ENCODE measurements at regions not wholly inside any gene's neighbourhood (a gene's known extent, or its start where the extent isn't known, plus 50 kb on each side); places are given as distances from the start of the nearest gene placed in this dataset.

- ChIA-PET POLR2A (no interaction called here), CTCF (no interaction called here)
- Histone ChIP-seq H3K4me3 (ENCODE audit: low read depth, low read length) (peak overlapping the region; percentile 82), H3K36me3 (ENCODE audit: control insufficient read depth in 2 of 2, insufficient read depth in 1 of 2, low read length in 2 of 2) (no peaks in the 10 kb centered on the region), H3K27ac (ENCODE audit: extremely low read depth, low read depth, low read length) (peak overlapping the region; percentile 97), H3K9me3 (ENCODE audit: control insufficient read depth, insufficient read depth, low read depth, low read length) (no peaks in the 10 kb centered on the region), H3K4me1 (ENCODE audit: control insufficient read depth, insufficient read depth, low read length) (no peaks in the 10 kb centered on the region)
- TF ChIP-seq ZNF394 (tag by site-specific recombination; IDR thresholded peaks at IDR 0.05; ENCODE audit: borderline replicate concordance) (0 out of 2 replicates have a peak, but pooled peaks have one; percentile 71), YY1 (tag by site-specific recombination; IDR thresholded peaks at IDR 0.05) (no peak), ZNF596 (tag by site-specific recombination; IDR thresholded peaks at IDR 0.05) (0 out of 2 replicates have a peak, but pooled peaks have one; percentile 15), ZNF366 (tag by site-specific recombination; conservative IDR thresholded peaks at IDR 0.05) (peak; percentile 72; the same call in 1 of the 2 replicates), PRDM1 (tag by site-specific recombination; IDR thresholded peaks at IDR 0.05) (peak; percentile 62; the same call in 1 of the 2 replicates), ZNF335 (tag by site-specific recombination; conservative IDR thresholded peaks at IDR 0.05) (peak; percentile 66), WT1 (tag by site-specific recombination; IDR thresholded peaks at IDR 0.05) (no peak), ZSCAN4 (tag by site-specific recombination; IDR thresholded peaks at IDR 0.05) (0 out of 2 replicates have a peak, but pooled peaks have one; percentile 20)
Measured at GRCh38 chr3:174440253-174440701, 418.9 kb upstream of the NAALADL2 start.

- no peaks in the 10 kb centered on the region for H3K36me3 ChIP-seq (ENCODE audit: control insufficient read depth in 2 of 2, insufficient read depth in 1 of 2, low read length in 2 of 2)
- CTCF ChIA-PET = no interaction called here
- H3K4me1 ChIP-seq (ENCODE audit: control insufficient read depth, insufficient read depth, low read length) = no peaks in the 10 kb centered on the region
- H3K9me3 ChIP-seq (ENCODE audit: control insufficient read depth, insufficient read depth, low read depth, low read length) = no peaks in the 10 kb centered on the region
- peak overlapping the region; percentile 97 for H3K27ac ChIP-seq (ENCODE audit: extremely low read depth, low read depth, low read length)
- POLR2A ChIA-PET = no interaction called here
- H3K4me3 ChIP-seq (ENCODE audit: low read depth, low read length) = peak overlapping the region; percentile 82
- TF ChIP-seq ZBTB17 (tag by site-specific recombination; IDR thresholded peaks at IDR 0.05) = peak; percentile 47; the same call in 1 of the 2 replicates
- no peak for TF ChIP-seq ZNF555 (tag by site-specific recombination; conservative IDR thresholded peaks at IDR 0.05)
- no peak for TF ChIP-seq ZNF514 (tag by site-specific recombination; IDR thresholded peaks at IDR 0.05)
- TF ChIP-seq ZNF654 (tag by site-specific recombination; IDR thresholded peaks at IDR 0.05; ENCODE audit: low read depth) = no peak
- TF ChIP-seq SP2 (tag by site-specific recombination; IDR thresholded peaks at IDR 0.05) = no peak
- TF ChIP-seq ZNF140 (tag by site-specific recombination; IDR thresholded peaks at IDR 0.05) = no peak
- TF ChIP-seq ZNF157 (tag by site-specific recombination; IDR thresholded peaks at IDR 0.05) = no peak
- no peak for TF ChIP-seq ZNF221 (tag by site-specific recombination; IDR thresholded peaks at IDR 0.05; ENCODE audit: borderline replicate concordance)
- TF ChIP-seq ZNF311 (tag by site-specific recombination; IDR thresholded peaks at IDR 0.05; ENCODE audit: borderline replicate concordance) = no peak
- no peak for TF ChIP-seq ZNF114 (tag by site-specific recombination; IDR thresholded peaks at IDR 0.05)
- no peak for TF ChIP-seq MEIS1 (CRISPR knock-in tag; IDR thresholded peaks at IDR 0.05; ENCODE audit: borderline replicate concordance)
- TF ChIP-seq ZNF341 (tag by site-specific recombination; IDR thresholded peaks at IDR 0.05; ENCODE audit: low read depth) = peak; percentile 83
- no peak for TF ChIP-seq ZNF785 (tag by site-specific recombination; IDR thresholded peaks at IDR 0.05)
- no peak for TF ChIP-seq ZNF692 (tag by site-specific recombination; IDR thresholded peaks at IDR 0.05)
- TF ChIP-seq ZNF404 (tag by site-specific recombination; IDR thresholded peaks at IDR 0.05) = no peak
- peak; percentile 79; the same call in 1 of the 2 replicates for TF ChIP-seq MYNN (tag by site-specific recombination; IDR thresholded peaks at IDR 0.05; ENCODE audit: borderline replicate concordance)
- no peak for TF ChIP-seq ZNF223 (tag by site-specific recombination; IDR thresholded peaks at IDR 0.05)
- no peak for TF ChIP-seq ZSCAN23 (tag by site-specific recombination; IDR thresholded peaks at IDR 0.05)
- TF ChIP-seq ZNF830 (tag by site-specific recombination; IDR thresholded peaks at IDR 0.05; ENCODE audit: low read depth) = no peak
- TF ChIP-seq ZBTB6 (tag by site-specific recombination; IDR thresholded peaks at IDR 0.05) = no peak
- no peak for TF ChIP-seq ZNF146 (tag by site-specific recombination; IDR thresholded peaks at IDR 0.05)
- TF ChIP-seq BCL11B (tag by site-specific recombination; IDR thresholded peaks at IDR 0.05; ENCODE audit: low read depth) = no peak
Measured at GRCh38 chr3:174440741-174441587, 418.2 kb upstream of the NAALADL2 start.

All from HEK293 (cell line).